NCI-H510A (cell line): ENCODE measurements at regions not wholly inside any gene's neighbourhood (a gene's known extent, or its start where the extent isn't known, plus 50 kb on each side); places are given as distances from the start of the nearest gene placed in this dataset.

Experiments
- DNase-seq: peaks from one replicate; lab custom pipeline; 2025; lab: John Stamatoyannopoulos, UW

GRCh38 chr1:116262995-116263385, 110.1 kb upstream of the ATP1A1 start:
- no peak for DNase-seq

GRCh38 chr1:116265931-116266863, 106.8 kb upstream of the ATP1A1 start:
- no peak for DNase-seq

GRCh38 chr1:116266864-116267212, 106.2 kb upstream of the ATP1A1 start:
- DNase-seq, result no peak

GRCh38 chr1:116268211-116268610, 104.8 kb upstream of the ATP1A1 start:
- DNase-seq, result peak; percentile 91

- DNase-seq, result no peak
Measured at GRCh38 chr1:116270316-116271057, 102.6 kb upstream of the ATP1A1 start.

- no peak for DNase-seq
Measured at GRCh38 chr1:116273042-116273783, 99.8 kb upstream of the ATP1A1 start.

- no peak for DNase-seq
Measured at GRCh38 chr1:116276532-116276931, 96.5 kb upstream of the ATP1A1 start.

GRCh38 chr1:116277840-116278540, 95.1 kb upstream of the ATP1A1 start:
- DNase-seq, result no peak

- no peak for DNase-seq
Measured at GRCh38 chr1:116278541-116278866, 94.5 kb upstream of the ATP1A1 start.

GRCh38 chr1:116279715-116280114, 93.3 kb upstream of the ATP1A1 start:
- DNase-seq, result no peak

GRCh38 chr1:116284819-116285390, 88.1 kb upstream of the ATP1A1 start:
- peak; percentile 14 for DNase-seq

- DNase-seq, result no peak
Measured at GRCh38 chr1:116286541-116286971, 86.5 kb upstream of the ATP1A1 start.

GRCh38 chr1:116287341-116288200, 85.5 kb upstream of the ATP1A1 start:
- no peak for DNase-seq

GRCh38 chr1:116288201-116288598, 84.8 kb upstream of the ATP1A1 start:
- no peak for DNase-seq

GRCh38 chr1:116289193-116289592, 83.9 kb upstream of the ATP1A1 start:
- DNase-seq, result no peak

- DNase-seq, result no peak
Measured at GRCh38 chr1:116290085-116290705, 82.8 kb upstream of the ATP1A1 start.

- no peak for DNase-seq
Measured at GRCh38 chr1:116291024-116291423, 82.0 kb upstream of the ATP1A1 start.

GRCh38 chr1:116292929-116293725, 79.9 kb upstream of the ATP1A1 start:
- DNase-seq, result peak; percentile 67

- no peak for DNase-seq
Measured at GRCh38 chr1:116297495-116298212, 75.4 kb upstream of the ATP1A1 start.
